Lower leg skin (tissue), 3 donors: ENCODE measurements at regions not wholly inside any gene's neighbourhood (a gene's known extent, or its start where the extent isn't known, plus 50 kb on each side); places are given as distances from the start of the nearest gene placed in this dataset.

Experiments used
- POLR2A ChIP-seq, 2 donors: fragments of 450-650 bp; IDR thresholded peaks; one replicate each; pipeline ENCODE4 v1.6.1; 2016 to 2017; ENCODE audit warnings: antibody characterized with exemption in 2 of 2, mild to moderate bottlenecking in 1 of 2, moderate library complexity in 1 of 2
- TF ChIP-seq, protein P1 (sequence below), 3 donors: fragments of 450-650 bp; IDR thresholded peaks; one replicate each; pipeline ENCODE4 v1.5.1; 2016; ENCODE audit warnings: antibody characterized with exemption in 3 of 3, mild to moderate bottlenecking in 3 of 3, moderate library complexity in 2 of 3

GRCh38 chr5:30627945-30628344 is 565.5 kb upstream of the CDH6 start:
- TF ChIP-seq, protein P1, sequence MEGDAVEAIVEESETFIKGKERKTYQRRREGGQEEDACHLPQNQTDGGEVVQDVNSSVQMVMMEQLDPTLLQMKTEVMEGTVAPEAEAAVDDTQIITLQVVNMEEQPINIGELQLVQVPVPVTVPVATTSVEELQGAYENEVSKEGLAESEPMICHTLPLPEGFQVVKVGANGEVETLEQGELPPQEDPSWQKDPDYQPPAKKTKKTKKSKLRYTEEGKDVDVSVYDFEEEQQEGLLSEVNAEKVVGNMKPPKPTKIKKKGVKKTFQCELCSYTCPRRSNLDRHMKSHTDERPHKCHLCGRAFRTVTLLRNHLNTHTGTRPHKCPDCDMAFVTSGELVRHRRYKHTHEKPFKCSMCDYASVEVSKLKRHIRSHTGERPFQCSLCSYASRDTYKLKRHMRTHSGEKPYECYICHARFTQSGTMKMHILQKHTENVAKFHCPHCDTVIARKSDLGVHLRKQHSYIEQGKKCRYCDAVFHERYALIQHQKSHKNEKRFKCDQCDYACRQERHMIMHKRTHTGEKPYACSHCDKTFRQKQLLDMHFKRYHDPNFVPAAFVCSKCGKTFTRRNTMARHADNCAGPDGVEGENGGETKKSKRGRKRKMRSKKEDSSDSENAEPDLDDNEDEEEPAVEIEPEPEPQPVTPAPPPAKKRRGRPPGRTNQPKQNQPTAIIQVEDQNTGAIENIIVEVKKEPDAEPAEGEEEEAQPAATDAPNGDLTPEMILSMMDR (IDR thresholded peaks at IDR 0.05), result no peak
- TF ChIP-seq POLR2A (IDR thresholded peaks at IDR 0.05), result no peak
